GM18868 (cell line): ENCODE measurements at regions not wholly inside any gene's neighbourhood (a gene's known extent, or its start where the extent isn't known, plus 50 kb on each side); places are given as distances from the start of the nearest gene placed in this dataset.

Source experiments
- ATAC-seq: cut with Tn5 transposase; IDR thresholded peaks from one replicate; pipeline ENCODE4 v1.9.1; 2021; ENCODE audit warnings: mild to moderate bottlenecking, moderate library complexity; ENCODE audit not compliant: unreplicated experiment

GRCh38 chr1:195941795-195942194 is 666.4 kb downstream of the KCNT2 start:
- ATAC-seq: no peak

DNA sequence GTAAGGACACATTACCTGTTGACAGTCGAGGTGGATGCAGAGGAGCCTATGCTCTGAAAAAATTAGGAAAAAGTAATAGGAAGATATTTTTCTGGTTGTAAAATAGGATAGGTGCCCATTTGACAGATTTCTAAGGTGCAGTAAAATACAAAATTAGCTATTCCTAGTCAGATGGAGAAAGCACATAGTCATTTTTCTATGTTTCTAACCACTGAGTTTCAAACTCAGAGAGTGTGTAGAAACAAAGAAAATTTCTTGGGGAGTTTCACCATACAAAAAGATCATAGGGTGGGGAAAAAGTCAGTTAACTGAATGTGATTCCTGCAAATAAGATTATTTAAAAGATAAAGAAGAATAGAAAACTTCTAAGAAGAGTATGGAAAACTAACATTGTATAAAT is 666.9 kb downstream of the KCNT2 start:
- no peak for ATAC-seq

DNA sequence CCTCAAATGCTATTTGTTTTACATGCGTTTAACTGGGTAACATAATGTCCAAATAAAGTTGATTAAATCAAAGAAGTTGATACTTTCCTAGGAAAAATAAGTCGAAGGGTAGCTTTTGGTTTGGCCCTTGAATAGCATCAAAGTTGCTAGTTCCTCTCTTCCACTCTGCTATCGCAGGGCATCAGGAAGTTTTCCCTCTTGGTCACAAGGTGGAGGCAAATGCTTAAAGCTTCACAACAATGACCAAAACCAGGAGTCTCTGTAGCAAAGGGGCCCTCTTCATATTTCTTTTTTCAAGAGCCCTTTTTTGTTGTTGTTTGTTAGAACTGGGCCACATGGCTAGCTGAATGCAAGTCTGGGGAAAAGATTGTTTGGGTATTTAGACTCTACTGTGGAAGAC is 668.4 kb downstream of the KCNT2 start:
- ATAC-seq: no peak

GRCh38 chr1:195934817-195935553 is 673.3 kb downstream of the KCNT2 start:
- no peak for ATAC-seq

DNA sequence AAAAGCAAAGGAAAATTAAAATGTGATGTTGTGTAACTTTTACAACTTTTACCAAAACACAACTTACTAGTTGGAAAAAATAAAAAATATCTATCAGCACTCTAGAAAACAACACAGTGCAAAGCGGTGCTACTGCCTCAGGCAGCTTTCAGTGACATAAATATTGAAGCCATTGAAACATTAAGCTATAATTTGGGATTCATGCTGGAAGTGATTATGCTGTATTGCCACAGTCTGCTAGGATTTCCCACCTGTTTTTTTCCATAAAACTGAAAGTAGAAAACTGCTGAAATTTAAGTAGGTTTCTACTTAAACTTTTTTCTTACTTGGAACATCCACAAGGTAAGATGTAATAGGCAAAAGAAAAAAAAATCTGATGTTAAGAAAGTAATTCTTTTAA is 674.4 kb downstream of the KCNT2 start:
- ATAC-seq: no peak

DNA sequence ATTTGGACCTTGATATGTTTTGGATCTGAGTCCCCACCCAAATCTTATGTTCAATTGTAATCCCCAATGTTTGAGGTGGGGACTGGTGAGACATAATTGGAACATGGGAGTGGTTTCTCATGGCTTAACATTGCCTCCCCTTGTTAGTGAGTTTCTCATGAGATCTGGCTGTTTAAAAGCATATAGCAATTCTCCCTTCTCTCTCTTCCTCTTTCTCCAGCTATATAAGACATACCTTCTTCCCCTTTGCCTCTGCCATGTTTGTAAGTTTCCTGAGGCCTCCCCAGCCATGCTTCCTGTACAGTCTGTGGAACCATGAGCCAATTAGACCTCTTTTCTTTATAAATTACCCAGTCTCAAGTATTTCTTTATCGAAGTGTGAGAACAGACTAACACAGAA is 692.4 kb downstream of the KCNT2 start:
- ATAC-seq: no peak

DNA sequence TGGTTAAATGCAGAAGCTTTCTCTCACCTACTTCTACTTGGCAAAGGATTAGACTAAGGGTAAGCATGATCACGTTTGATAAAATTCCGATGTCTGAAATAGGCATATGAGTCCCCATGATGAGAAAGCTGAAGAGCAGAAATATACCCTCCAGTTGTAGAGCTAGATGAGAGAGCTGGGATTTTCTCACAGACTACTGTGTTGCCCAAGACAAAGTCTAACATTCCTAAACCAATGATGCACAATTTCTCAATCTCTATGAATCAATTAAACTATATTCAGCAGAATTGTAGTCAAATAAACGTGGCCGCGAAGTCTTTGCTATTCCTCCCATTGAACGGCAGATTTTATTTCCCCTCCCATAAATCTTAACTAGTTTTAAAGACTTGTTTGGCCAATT is 699.2 kb downstream of the KCNT2 start:
- no peak for ATAC-seq

DNA sequence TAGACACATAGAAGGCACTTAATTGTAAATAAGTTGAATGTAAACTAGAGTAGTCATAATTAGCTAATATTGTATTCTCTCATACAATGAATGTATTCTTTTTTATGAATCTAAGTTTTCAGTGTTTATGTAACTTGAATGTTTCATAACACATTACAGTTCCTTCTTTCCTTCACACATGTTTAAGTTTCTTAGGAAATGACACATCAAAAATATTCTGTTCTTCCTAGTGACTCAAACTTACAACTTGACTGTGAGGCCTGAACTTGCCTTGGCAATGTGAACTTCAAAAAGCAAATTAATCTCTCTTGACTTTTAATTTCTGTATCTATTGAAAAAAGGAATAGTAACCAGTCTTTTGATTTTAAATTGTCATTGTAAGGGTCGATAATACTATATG is 700.1 kb downstream of the KCNT2 start:
- ATAC-seq: no peak

DNA sequence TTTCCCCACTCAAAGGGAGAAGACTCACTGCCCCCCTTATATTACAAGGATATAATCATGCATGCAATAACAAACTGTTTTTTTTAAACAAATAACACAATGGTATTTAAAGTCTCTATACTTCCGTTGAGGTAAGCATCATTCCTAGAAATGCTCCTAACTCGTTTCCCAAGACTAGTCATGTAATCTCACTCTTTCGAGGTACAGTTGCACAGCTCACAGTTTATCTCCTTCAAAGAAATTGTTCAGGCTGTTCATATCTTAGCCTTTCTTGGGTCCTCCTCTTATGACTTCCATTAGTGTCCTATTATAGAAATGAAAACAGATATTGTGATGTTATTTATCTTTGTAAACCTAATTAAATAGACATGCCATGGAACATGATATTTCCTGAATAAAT is 705.0 kb downstream of the KCNT2 start:
- no peak for ATAC-seq

DNA sequence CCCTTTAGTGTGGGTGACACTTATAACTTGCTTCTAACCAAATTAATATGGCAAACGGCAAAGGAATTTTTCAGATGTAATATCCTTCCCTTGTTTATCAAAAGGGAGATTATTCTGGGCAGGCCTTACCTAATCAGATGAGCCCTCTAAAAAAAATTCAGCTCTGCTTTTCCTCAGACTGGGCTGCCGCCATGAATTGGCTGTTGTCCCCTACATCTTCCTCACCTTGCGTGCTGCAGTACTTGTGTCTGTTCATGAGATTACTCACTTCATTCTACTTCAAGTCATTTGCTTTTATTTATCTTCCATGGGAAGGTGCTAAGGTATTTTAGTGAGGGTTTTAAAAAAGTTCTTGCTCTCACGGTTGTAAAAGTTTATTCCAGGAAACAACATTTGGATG is 705.5 kb downstream of the KCNT2 start:
- no peak for ATAC-seq

DNA sequence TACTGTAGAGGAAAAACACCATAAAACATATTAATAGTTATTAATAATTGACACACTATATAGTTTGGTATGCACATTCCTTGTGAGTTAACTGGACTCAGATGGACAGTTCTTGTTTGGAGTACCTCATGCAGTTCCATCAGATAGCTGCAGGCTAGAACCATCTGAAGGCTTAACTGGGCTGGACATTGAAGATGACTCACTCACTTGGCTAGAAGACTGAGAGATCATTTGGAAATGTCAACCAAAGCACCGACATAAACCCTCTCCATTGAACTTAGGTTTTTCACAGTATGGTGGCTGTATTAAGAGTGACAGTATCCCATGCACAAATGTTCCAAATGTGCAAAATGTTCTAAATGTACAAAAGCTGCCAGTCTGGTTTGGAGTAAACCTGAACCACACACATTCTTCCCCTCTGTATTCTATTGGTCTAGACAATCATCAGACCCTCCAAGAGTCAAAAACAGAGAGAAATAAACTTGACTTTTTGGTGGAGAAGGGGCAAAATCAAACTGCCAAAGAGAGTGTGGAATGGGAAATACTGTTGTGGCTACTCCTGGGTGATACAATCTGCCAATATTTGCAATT is 708.4 kb downstream of the KCNT2 start:
- ATAC-seq: no peak

DNA sequence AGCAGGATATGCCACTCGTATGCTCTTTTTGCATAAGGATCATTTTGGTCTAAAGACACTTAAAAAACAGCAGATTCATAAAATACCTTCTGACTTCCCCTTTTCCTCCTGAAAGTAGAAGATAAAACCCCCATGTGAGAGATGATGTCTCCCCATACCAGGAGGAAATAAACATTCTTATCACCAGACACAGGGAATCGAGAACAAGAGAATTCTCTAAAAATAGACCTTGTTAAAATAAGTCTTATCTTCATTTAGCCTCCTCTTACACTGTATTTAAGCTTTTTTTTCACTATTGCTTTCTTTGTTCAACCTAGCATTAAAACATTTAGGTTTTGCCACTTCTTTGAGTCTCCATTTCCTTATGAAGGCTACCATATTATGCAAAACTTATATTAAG is 709.3 kb downstream of the KCNT2 start:
- ATAC-seq: no peak

GRCh38 chr1:195898373-195898772 is 709.9 kb downstream of the KCNT2 start:
- peak; percentile 62 for ATAC-seq

- ATAC-seq: no peak
Measured at GRCh38 chr1:195897076-195897475, 711.2 kb downstream of the KCNT2 start.

GRCh38 chr1:195894411-195894810 is 713.8 kb downstream of the KCNT2 start:
- no peak for ATAC-seq

DNA sequence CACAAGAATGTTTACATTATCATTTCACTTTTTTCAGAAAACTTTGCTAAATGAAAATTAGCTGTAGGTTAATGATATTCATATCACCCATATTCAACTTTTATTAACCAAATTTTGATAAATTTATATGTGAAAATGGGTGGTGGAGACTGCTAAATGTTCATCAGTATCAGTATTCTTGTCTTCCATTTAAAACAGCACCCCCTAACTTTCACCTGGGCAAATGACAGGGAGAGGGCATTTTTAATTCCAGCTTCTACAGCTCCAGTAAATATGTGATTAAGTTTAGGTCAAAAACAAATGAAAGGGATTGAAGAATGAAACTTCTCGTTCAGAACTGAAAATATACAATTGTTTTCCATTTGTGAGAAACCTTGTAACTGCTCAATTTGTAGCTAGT is 722.2 kb downstream of the KCNT2 start:
- no peak for ATAC-seq

GRCh38 chr1:195878478-195878877 is 729.8 kb downstream of the KCNT2 start:
- no peak for ATAC-seq

GRCh38 chr1:195876792-195877191 is 731.4 kb downstream of the KCNT2 start:
- ATAC-seq: no peak

GRCh38 chr1:195872376-195872775 is 735.9 kb downstream of the KCNT2 start:
- no peak for ATAC-seq

DNA sequence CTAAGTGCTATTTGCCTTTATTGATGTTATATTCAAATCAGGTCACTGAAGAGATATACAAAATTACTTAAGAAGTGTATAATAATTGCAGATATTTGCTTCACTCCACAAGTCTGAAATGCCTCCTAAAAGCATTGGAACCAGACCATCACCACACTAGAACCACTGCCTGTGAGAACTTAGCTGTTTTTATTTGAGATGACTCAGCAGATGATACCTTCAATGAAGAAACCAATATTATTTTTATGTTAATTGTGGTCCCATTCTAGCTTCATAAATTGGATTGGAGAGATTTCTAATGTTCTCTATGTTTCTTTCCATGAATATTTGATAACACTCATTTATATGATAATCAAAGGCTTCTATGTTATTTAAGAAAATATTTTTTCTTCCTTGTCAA is 740.6 kb downstream of the KCNT2 start:
- ATAC-seq: no peak

DNA sequence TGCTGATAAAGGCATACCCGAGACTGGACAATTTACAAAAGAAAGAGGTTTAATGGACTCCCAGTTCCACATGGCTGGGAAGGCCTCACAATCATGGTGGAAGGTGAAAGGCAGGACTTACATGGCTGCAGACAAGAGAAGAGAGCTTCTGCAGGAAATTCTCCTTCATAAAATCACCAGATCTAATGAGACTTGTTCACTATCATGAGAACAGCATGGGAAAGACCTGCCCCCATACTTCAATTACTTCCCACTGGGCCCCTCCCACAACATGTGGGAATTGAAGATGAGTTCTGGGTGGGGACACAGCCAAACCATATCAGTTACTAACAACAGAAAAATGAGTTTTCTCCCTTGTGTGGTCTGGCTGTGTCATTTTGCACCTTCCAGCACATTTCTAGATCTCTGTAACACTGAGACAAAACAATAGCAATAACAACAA is 741.4 kb downstream of the KCNT2 start:
- no peak for ATAC-seq

DNA sequence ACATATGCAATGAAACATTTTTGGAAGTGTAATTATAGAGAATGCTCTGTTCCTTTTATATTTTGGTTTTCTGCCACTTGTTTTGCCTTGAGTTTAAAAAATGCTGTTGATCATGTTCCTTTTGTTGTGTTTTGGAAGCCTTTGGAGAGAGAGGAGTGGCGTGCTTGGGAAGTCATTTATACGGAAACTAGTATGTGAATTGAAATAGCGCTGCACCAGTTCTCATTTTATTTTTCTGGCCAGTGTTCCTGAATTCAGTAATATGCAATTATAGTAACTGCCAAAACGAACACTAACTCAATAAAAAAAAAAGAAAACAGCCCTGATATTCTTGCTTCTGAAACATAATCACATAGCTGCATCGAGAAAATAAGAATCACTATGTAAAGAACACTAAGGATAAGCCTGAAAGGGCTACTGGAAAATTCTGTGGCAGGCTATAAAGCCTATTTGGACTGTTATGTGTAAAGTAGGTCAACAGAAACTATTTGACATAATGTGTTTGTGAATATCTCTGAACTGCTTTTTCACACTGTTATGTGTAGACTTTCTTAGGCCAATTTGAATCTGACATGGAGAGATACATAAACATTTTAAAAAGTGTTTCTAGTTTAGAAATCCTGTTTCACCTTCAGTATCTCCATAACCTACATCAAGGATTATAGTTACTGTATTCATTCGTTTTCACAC is 742.0 kb downstream of the KCNT2 start:
- ATAC-seq: no peak
